ENCODE measurements at regions not wholly inside any gene's neighbourhood (a gene's known extent, or its start where the extent isn't known, plus 50 kb on each side); places are given as distances from the start of the nearest gene placed in this dataset.

DNA sequence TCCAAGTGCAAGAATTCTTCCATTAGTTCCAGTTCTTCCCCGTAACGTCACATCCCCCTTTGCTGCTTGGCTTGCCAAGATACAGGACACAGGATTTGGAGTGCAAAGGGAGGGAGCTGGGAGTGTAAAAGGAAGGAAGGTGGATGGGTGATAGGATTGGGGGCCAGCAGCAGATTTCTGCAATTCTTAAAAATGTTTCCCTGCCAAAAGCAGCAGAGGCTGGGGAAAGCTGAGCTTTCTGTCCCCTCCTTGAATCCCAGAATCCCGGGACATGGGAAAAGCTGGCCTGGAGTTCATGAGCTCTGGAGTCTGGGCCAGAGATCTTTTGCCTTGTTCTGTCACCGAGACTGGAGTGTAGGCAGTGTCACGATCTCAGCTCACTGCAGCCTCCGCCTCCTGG, 60.0 kb upstream of the EPB41L1 start:
- TF ChIP-seq, protein P1, sequence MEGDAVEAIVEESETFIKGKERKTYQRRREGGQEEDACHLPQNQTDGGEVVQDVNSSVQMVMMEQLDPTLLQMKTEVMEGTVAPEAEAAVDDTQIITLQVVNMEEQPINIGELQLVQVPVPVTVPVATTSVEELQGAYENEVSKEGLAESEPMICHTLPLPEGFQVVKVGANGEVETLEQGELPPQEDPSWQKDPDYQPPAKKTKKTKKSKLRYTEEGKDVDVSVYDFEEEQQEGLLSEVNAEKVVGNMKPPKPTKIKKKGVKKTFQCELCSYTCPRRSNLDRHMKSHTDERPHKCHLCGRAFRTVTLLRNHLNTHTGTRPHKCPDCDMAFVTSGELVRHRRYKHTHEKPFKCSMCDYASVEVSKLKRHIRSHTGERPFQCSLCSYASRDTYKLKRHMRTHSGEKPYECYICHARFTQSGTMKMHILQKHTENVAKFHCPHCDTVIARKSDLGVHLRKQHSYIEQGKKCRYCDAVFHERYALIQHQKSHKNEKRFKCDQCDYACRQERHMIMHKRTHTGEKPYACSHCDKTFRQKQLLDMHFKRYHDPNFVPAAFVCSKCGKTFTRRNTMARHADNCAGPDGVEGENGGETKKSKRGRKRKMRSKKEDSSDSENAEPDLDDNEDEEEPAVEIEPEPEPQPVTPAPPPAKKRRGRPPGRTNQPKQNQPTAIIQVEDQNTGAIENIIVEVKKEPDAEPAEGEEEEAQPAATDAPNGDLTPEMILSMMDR (IDR thresholded peaks at IDR 0.05; ENCODE audit: insufficient read depth, low read length, poor library complexity, severe bottlenecking), result no peak
- H3K36me3 ChIP-seq (ENCODE audit: control insufficient read depth, insufficient read depth, low read length), result no peaks in the 10 kb centered on the region
- DNase-seq (ENCODE audit: low read depth), result no peak
- H3K27me3 ChIP-seq (ENCODE audit: control insufficient read depth, insufficient read depth, low read length), result peaks cover 5% of the 10 kb centered on the region
- H3K4me3 ChIP-seq (ENCODE audit: low read depth, low read length), result no peak overlapping the region

DNA sequence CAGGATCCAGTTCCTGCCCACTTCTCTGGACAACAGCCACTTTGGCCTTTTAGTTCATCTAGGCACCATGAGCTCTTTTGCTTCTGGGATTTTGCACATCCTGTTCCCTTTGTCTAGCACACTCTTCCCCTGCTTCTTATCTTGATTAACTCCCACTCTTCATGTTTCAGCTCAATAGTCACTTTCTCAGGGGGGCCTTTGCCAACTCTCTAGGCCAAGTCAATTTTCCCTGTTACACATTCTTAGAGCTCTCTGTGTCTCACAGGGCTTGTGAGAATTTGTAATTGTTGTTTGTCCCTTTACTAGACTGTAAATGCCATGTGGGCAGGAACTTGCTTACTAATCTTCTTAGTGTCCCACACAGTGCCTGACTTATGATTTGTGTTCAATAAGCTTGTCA, 58.1 kb upstream of the EPB41L1 start:
- Histone ChIP-seq H3K27me3 (ENCODE audit: control insufficient read depth, insufficient read depth, low read length) (peaks cover 5% of the 10 kb centered on the region), H3K4me3 (ENCODE audit: low read depth, low read length) (no peak overlapping the region), H3K36me3 (ENCODE audit: control insufficient read depth, insufficient read depth, low read length) (no peaks in the 10 kb centered on the region)
- TF ChIP-seq, protein P1 (IDR thresholded peaks at IDR 0.05; ENCODE audit: insufficient read depth, low read length, poor library complexity, severe bottlenecking), result no peak
- no peak for DNase-seq (ENCODE audit: low read depth)

DNA sequence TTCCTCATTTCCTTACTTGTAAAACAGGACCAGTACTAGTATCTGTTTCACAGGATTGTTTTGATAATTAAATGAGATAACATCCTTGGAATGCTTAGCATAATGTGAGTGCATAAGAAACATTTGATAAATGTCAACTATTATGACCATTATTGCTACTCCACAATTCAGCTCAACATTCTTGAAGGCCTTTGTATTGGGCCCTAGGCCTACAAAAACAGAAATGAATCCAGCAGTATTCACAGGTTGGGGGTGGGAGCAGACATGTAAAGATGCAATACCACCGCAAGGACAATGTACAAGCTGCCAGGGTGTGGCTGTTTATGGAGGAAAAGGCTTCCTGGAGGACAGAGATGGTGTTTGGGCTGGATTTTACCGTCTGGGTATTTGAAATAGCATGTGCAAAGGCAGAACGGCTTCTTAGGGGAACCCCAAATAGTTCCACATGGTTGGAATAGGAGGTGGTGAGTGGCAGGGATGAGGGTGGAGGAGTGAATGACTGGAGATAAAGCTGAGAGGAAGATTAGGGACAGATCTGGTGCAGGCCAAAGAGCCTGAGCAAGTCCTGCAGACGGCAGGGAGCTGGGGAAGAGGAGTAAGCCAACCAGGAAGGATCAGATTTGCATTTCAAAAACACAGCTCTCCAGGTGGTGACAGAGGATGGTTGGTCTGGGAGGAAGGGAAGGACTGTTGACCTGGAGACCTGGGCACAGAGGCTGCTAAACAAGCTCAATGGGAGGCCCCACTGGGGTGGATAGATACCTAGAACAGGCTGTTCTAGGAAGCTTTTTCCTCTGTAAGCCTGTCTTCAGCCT, 57.0 kb upstream of the EPB41L1 start:
- Histone ChIP-seq H3K4me3 (ENCODE audit: low read depth, low read length) (no peak overlapping the region), H3K36me3 (ENCODE audit: control insufficient read depth, insufficient read depth, low read length) (no peaks in the 10 kb centered on the region), H3K27me3 (ENCODE audit: control insufficient read depth, insufficient read depth, low read length) (peaks cover 2% of the 10 kb centered on the region)
- no peak for DNase-seq (ENCODE audit: low read depth)
- TF ChIP-seq, protein P1 (IDR thresholded peaks at IDR 0.05; ENCODE audit: insufficient read depth, low read length, poor library complexity, severe bottlenecking), result no peak

DNA sequence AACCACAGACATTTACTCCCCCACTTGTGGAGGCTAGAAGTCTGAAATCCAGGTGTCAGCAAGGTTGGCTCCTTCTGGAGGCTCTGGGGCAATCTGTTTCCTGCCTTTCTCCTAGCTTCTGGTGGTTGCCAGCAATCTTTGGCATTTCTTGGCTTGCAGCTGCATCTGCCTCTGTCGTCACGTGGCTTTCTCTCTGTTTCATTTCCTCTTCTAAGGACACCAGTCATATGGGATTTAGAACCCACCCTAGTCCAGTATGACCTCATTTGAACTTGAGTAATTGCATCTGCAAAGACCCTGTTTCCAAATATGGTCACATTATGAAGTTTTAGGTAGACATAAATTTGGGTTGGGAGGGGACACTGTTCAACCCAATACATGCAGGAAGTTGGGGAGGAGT, 56.2 kb upstream of the EPB41L1 start:
- H3K27me3 ChIP-seq (ENCODE audit: control insufficient read depth, insufficient read depth, low read length), result peaks cover 2% of the 10 kb centered on the region
- TF ChIP-seq, protein P1 (IDR thresholded peaks at IDR 0.05; ENCODE audit: insufficient read depth, low read length, poor library complexity, severe bottlenecking), result no peak
- no peak for DNase-seq (ENCODE audit: low read depth)
- no peaks in the 10 kb centered on the region for H3K36me3 ChIP-seq (ENCODE audit: control insufficient read depth, insufficient read depth, low read length)
- no peak overlapping the region for H3K4me3 ChIP-seq (ENCODE audit: low read depth, low read length)

DNA sequence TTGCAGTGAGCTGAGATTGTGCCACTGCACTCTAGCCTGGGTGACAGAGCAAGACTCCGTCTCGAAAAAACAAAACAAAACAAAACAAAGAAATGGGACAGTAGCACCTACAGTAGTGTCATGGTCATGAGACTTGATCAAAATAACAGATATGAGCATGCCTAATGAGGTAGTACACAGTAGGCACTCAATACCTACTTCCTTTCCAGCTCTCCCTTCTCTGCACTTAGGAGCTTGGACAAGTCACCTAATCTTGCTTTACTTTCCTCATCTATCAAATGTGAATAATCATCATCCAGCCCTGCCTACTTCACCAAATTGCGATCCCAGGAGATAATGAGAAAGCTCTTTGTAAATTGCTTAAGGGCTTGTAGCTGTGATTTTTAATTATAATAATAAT, 55.4 kb upstream of the EPB41L1 start:
- Histone ChIP-seq H3K27me3 (ENCODE audit: control insufficient read depth, insufficient read depth, low read length) (no peaks in the 10 kb centered on the region), H3K36me3 (ENCODE audit: control insufficient read depth, insufficient read depth, low read length) (no peaks in the 10 kb centered on the region), H3K4me3 (ENCODE audit: low read depth, low read length) (no peak overlapping the region)
- TF ChIP-seq, protein P1 (IDR thresholded peaks at IDR 0.05; ENCODE audit: insufficient read depth, low read length, poor library complexity, severe bottlenecking), result no peak
- no peak for DNase-seq (ENCODE audit: low read depth)

GRCh38 chr20:36101192-36101591, 53.3 kb upstream of the EPB41L1 start:
- no peaks in the 10 kb centered on the region for H3K36me3 ChIP-seq (ENCODE audit: control insufficient read depth, insufficient read depth, low read length)
- DNase-seq (ENCODE audit: low read depth), result no peak
- no peak overlapping the region for H3K4me3 ChIP-seq (ENCODE audit: low read depth, low read length)
- no peaks in the 10 kb centered on the region for H3K27me3 ChIP-seq (ENCODE audit: control insufficient read depth, insufficient read depth, low read length)
- TF ChIP-seq, protein P1 (IDR thresholded peaks at IDR 0.05; ENCODE audit: insufficient read depth, low read length, poor library complexity, severe bottlenecking), result no peak
